IPS-15b (cell line): ENCODE measurements at regions not wholly inside any gene's neighbourhood (a gene's known extent, or its start where the extent isn't known, plus 50 kb on each side); places are given as distances from the start of the nearest gene placed in this dataset.

Experiments
- H3K27me3 ChIP-seq: one replicate; pipeline ENCODE4 v1.6.1; 2013; ENCODE audit warnings: low read length; ENCODE audit not compliant: control insufficient read depth, insufficient read depth
- H3K36me3 ChIP-seq: one replicate; pipeline ENCODE4 v1.6.1; 2013; ENCODE audit warnings: low read length; ENCODE audit not compliant: control insufficient read depth, insufficient read depth
- H3K4me1 ChIP-seq: one replicate; pipeline ENCODE4 v1.6.1; 2013; ENCODE audit warnings: mild to moderate bottlenecking, low read length; ENCODE audit not compliant: control insufficient read depth, insufficient read depth
- H3K4me3 ChIP-seq: one replicate; pipeline ENCODE4 v1.5.1; 2013; ENCODE audit warnings: low read depth, low read length
- H3K9ac ChIP-seq: one replicate; pipeline ENCODE4 v1.6.1; 2013; ENCODE audit warnings: low read depth, mild to moderate bottlenecking, low read length
- H3K9me3 ChIP-seq: one replicate; pipeline ENCODE4 v1.6.1; 2013; ENCODE audit warnings: mild to moderate bottlenecking, low read length; ENCODE audit not compliant: control insufficient read depth, insufficient read depth

DNA sequence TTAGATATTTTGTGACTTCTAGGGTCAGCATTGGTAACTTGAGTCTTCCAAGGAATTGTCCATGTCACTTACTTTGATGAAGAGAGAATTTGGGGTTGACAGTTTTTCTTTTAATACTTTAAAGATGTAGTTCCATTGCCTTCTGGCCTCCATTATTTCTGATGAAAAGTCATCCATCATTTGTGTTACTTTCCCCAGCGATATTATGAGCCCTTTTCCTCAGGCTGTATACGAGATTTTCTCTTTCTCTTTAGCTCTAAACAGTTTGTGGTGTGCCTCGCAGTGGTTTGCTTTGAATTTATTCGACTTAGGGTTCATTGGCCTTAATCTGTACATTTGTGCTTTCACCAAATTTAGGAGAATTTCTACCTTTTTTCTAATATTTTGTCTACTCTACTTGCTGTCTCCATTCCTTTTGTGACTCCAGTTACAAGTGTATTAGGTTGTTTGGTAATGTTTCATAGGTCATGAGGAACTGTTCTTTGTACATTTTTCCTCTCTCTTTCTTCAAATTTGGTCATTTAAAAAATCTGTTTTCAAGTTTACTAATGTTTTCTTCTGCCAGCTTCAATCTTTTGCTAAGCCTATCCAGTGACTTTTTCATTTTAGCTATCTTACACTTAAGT lies 131.4 kb upstream of the OTOS start:
- Histone ChIP-seq H3K9me3 (peaks cover 3% of the 10 kb centered on the region), H3K4me3 (no peak overlapping the region), H3K27me3 (no peaks in the 10 kb centered on the region), H3K36me3 (no peaks in the 10 kb centered on the region), H3K9ac (no peak overlapping the region), H3K4me1 (no peaks in the 10 kb centered on the region)

DNA sequence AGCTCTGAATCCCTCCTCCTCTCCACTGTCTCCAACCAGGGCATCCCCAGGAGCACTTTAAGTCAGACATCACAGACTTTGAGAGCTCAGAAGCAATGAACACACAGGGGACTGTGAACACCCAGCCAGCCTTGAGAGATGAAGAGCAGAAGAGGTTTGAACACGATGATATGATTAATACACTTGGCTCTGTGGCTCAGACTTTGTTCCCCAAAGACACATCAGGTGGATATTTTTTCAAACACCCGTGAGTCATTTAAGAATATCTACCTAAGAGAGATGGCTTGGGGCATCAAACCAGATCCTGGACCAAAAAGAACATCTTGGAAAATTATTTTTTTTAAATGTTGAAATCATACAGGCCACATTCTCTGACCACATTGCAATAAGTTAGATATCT lies 134.9 kb upstream of the OTOS start:
- Histone ChIP-seq H3K9ac (no peak overlapping the region), H3K4me3 (no peak overlapping the region), H3K27me3 (peaks cover 3% of the 10 kb centered on the region), H3K36me3 (no peaks in the 10 kb centered on the region), H3K9me3 (no peaks in the 10 kb centered on the region), H3K4me1 (no peaks in the 10 kb centered on the region)

DNA sequence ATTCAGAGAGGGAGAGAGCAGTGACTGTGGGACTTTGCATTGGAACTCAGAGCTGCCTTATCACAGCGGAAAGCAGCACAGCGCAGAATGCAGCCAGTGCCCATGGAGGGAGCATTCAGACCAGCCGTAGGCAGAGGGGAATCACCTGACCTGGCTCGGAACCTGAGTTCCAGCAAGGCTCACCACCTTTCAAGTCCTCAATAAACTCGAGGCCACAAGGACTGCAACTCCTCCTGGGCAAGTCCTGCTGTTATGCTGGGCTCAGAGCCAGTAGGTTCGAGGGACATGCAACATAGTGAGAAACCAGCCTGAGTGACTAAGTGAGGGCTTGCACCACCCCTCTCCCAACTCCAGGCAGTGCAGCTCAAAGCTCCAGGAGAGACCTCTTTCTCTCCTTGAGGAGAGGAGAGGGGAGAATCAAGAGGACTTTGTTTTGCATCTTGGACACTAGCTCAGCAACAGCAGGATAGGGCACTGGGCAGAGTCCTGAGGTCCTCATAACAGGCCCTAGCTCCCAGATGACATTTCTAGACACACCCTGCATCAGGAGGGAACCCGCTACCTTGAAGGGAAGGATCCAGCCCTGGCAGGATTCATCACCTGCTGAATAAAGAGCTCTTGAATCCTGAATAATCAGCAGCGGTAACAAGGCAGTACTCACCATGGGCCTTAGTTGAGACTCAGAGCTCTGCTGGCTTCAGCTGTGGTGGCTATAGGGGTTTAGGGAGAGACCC lies 136.8 kb upstream of the OTOS start:
- Histone ChIP-seq H3K4me3 (no peak overlapping the region), H3K4me1 (no peaks in the 10 kb centered on the region), H3K36me3 (no peaks in the 10 kb centered on the region), H3K9me3 (no peaks in the 10 kb centered on the region), H3K27me3 (peaks cover 3% of the 10 kb centered on the region), H3K9ac (no peak overlapping the region)

DNA sequence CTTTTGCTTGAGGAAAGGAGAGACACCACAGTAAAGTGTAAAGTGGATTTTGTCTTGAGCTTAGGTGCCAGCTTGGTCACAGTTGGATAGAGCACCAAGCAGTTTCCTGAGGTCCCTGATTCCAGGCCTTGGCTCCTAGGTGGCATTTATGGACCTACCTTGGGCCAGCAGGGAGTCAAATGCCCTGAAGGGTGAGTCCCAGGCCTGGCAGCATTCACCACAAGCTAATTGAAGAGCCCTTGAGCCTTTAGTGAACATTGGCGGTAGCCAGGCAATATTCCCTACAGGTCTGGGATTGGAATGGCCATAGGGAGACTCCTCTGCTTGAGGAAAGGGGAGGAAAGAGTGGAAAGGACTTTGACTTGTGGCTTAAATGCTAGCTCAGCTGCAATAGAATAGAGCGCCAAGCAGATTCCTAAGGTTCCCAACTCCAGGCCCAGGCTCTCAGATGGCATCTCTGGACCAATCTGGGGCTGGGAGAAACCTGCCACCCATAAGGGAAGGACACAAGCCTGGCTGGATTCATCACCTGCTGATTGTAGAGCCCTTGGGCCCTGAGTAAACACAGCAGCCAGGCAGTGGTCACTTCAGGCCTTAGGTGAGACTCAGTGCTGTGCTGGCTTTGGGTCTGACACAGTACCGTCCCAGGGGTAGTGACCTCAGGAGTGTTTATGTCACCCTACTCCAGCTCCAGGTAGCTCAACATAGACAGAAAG lies 137.5 kb upstream of the OTOS start:
- no peak overlapping the region for H3K9ac ChIP-seq
- H3K4me1 ChIP-seq = no peaks in the 10 kb centered on the region
- no peaks in the 10 kb centered on the region for H3K9me3 ChIP-seq
- no peak overlapping the region for H3K4me3 ChIP-seq
- H3K36me3 ChIP-seq = no peaks in the 10 kb centered on the region
- H3K27me3 ChIP-seq = peaks cover 3% of the 10 kb centered on the region

DNA sequence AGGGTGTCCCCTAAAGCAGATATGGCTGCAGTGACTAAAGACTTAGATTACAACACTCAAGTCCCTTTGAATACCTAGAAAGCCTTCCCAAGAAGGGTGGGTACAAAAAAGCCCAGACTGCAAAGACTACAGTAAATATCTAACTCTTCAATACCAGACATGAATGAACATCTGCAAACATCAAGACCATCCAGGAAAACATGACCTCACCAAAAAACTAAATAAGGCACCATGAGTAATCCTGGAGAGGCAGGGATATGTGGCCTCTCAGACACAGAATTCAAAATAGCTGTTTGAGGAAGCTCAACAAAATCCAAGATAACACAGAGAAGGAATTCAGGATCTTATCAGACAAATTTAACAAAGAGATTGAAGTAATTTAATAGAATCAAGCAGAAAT lies 138.2 kb upstream of the OTOS start:
- H3K9me3 ChIP-seq = no peaks in the 10 kb centered on the region
- H3K27me3 ChIP-seq = peaks cover 3% of the 10 kb centered on the region
- H3K4me3 ChIP-seq = no peak overlapping the region
- H3K9ac ChIP-seq = no peak overlapping the region
- H3K36me3 ChIP-seq = no peaks in the 10 kb centered on the region
- H3K4me1 ChIP-seq = no peaks in the 10 kb centered on the region

DNA sequence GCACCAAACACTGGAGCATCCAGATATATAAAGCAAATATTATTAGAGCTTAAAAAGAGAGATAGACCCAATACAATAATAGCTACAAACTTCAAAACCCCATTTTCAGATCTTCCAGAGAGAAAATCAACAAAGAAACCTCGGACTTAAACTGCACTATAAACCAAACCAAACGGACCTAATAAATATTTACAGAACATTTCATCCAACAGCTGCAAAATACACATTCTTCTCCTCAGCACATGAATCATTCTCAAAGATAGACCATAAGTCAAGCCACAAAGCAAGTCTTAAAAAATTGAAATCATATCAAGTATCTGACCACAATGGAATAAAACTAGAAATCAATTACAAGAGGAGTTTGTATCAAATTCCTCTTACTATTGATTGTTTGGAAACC lies 140.2 kb upstream of the OTOS start:
- no peaks in the 10 kb centered on the region for H3K36me3 ChIP-seq
- peaks cover 3% of the 10 kb centered on the region for H3K27me3 ChIP-seq
- no peaks in the 10 kb centered on the region for H3K4me1 ChIP-seq
- no peak overlapping the region for H3K4me3 ChIP-seq
- H3K9ac ChIP-seq = no peak overlapping the region
- H3K9me3 ChIP-seq = no peaks in the 10 kb centered on the region

DNA sequence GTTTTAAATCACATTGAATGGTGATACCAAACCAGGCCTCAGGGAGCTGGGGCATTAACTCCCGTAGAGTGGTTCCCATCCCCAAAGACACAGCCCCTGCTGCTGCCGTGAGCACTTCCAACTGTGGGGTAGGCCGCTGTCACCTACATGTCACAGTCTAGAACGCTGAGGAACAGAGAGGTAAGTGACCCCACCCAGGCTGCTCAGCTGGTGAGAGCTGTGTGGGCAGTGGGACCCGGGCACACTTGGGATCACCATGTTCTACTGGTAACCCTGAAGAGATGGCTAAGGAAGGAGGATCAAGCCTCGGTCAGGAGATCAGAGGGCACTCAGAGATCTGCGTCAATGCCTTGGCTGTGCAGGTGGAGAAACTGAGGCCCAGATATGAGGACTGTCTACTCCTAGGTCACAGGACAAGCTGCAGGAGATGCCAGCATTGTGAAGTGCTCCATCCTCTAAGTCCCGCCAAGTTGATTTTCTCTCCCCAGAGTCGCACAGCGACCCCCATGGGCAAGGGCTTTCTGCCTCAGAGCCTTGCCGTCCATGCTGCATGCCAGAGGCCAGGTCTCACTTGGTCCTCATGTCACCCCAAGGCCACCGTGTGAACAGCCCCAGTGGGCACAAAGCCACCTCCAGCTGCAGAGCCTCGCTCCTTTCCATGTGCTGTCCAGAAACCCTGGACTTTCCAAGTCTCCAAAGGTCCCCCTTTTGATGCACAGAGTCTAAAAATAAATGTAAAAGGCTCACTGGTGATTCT lies 144.2 kb upstream of the OTOS start:
- Histone ChIP-seq H3K27me3 (no peaks in the 10 kb centered on the region), H3K4me3 (no peak overlapping the region), H3K9ac (no peak overlapping the region), H3K36me3 (no peaks in the 10 kb centered on the region), H3K4me1 (no peaks in the 10 kb centered on the region), H3K9me3 (no peaks in the 10 kb centered on the region)

DNA sequence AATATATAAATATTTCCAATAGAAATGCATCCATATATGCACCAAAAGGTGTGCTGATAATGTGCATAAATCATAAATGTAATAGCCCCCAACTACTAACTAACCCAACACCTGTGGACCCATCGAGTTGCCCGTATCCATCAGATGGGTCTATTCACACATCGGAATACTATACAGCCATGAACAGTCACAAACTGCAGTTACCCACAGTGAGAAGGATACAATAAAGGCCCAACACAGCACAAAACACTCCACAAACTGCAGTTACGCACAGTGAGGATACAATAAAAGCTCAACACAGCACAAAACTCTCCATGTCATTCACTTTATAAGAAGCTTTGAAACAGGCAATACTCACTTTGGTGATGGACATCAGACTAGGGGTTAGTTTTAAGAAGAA lies 145.3 kb upstream of the OTOS start:
- Histone ChIP-seq H3K9me3 (no peaks in the 10 kb centered on the region), H3K4me1 (no peaks in the 10 kb centered on the region), H3K27me3 (no peaks in the 10 kb centered on the region), H3K9ac (no peak overlapping the region), H3K4me3 (no peak overlapping the region), H3K36me3 (no peaks in the 10 kb centered on the region)

DNA sequence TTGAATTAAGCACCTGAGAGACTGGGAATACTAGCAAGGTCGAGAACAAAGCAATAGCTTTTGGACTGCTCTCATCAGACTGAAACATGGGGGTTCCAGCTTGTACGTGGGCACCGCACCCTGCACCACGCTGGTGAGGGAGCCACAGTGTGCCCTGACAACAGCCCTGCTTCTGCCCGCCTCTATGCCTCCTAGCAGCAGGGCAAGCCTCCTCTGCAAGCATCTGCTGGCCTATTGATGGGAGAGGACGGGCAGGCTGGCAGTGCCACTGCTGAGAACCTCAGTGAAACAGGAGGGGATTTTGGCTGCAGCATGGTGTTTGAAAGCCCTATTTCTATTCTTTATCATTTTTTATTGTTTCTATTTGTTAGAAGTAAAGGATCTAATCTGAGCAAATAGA lies 146.1 kb upstream of the OTOS start:
- peaks cover under 1% of the 10 kb centered on the region for H3K4me1 ChIP-seq
- no peaks in the 10 kb centered on the region for H3K36me3 ChIP-seq
- no peak overlapping the region for H3K4me3 ChIP-seq
- no peak overlapping the region for H3K9ac ChIP-seq
- H3K9me3 ChIP-seq = no peaks in the 10 kb centered on the region
- no peaks in the 10 kb centered on the region for H3K27me3 ChIP-seq

DNA sequence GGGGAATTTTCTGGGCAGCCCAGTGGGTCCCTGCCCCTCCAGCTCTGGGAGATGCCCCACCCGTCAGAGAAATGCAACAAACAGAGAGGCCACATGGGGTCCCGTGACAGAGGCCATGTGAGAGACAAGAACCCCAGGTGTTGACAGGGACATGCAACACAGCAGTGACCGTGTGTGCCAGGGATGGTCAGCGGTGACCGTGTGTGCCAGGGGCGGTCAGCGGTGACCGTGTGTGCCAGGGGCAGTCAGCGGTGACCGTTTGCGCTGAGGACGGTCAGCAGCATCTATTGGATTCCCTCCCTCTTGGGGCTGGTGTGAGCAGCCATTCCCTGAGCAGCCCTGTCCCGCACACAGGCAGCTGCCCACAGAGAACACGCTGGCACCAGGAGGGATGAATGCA lies 146.6 kb upstream of the OTOS start:
- H3K9me3 ChIP-seq = no peaks in the 10 kb centered on the region
- H3K36me3 ChIP-seq = no peaks in the 10 kb centered on the region
- no peaks in the 10 kb centered on the region for H3K27me3 ChIP-seq
- no peak overlapping the region for H3K9ac ChIP-seq
- H3K4me3 ChIP-seq = no peak overlapping the region
- H3K4me1 ChIP-seq = peaks cover 4% of the 10 kb centered on the region

DNA sequence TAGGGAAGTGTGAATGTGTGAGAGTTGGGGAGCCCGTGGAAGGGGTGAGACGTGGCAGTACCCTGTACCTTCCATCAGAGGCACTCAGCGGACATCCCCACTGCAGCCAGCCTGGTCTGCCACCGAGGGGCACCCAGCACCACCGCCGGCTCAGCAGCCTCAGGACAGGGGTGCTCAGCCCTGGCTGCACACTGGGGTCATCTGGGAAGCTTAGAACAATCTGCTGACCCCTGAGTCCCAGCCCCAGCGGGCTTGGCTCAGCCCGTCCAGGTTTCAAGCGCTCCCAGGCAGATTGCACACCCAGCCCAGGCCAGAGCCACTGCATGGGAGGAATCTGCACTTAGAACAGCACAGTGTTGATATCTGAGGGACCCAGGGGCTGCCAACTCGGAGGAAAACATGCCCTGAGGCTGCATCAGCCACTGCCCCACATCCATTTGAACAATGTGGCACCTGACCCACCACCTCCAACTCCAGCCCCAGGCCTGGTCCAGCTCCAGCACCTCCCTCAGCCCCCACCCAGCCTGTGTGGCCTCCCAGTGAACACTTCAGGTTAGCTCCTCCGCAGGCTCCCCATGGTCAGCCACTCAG lies 147.1 kb upstream of the OTOS start:
- Histone ChIP-seq H3K9me3 (no peaks in the 10 kb centered on the region), H3K4me3 (no peak overlapping the region), H3K36me3 (no peaks in the 10 kb centered on the region), H3K4me1 (peaks cover 5% of the 10 kb centered on the region), H3K27me3 (no peaks in the 10 kb centered on the region), H3K9ac (no peak overlapping the region)
